Keratinocyte (primary cell): ENCODE measurements at regions not wholly inside any gene's neighbourhood (a gene's known extent, or its start where the extent isn't known, plus 50 kb on each side); places are given as distances from the start of the nearest gene placed in this dataset.

Experiments used
- DNase-seq: peaks from one replicate; pipeline ENCODE4 v3.0.0-alpha.2; 2011; ENCODE audit warnings: low read depth, missing footprints, low spot score
- FAIRE-seq: peaks from 2 replicates; lab custom pipeline; 2011; peaks lifted over from hg19 to GRCh38; lab: Jason Lieb, UNC
- H2AFZ ChIP-seq: 2 replicates; pipeline ENCODE4 v1.6.0; 2012; ENCODE audit warnings: low read length, control low read depth, inconsistent platforms; ENCODE audit not compliant: control insufficient read depth
- H3K27ac ChIP-seq: 2 replicates; pipeline ENCODE4 v1.5.1; 2011; ENCODE audit warnings: low read length; ENCODE audit not compliant: control insufficient read depth, insufficient read depth
- H3K27me3 ChIP-seq: 3 replicates; pipeline ENCODE4 v1.6.0; 2011; ENCODE audit warnings: low read length; ENCODE audit not compliant: control insufficient read depth, insufficient read depth; ENCODE audit errors: extremely low read depth
- H3K36me3 ChIP-seq, 2 experiments: 2 replicates in 1 of 2; 3 replicates in 1 of 2; pipeline ENCODE4 v1.5.1; 2011; ENCODE audit warnings: low read length in 2 of 2, mild to moderate bottlenecking in 1 of 2; ENCODE audit not compliant: control insufficient read depth in 2 of 2, insufficient read depth in 2 of 2; ENCODE audit errors: extremely low read depth in 1 of 2
- H3K4me1 ChIP-seq: 3 replicates; pipeline ENCODE4 v1.5.1; 2011; ENCODE audit warnings: low read length; ENCODE audit not compliant: control insufficient read depth, insufficient read depth; ENCODE audit errors: extremely low read depth
- H3K4me2 ChIP-seq: 3 replicates; pipeline ENCODE4 v1.6.0; 2011; ENCODE audit warnings: low read depth, low read length; ENCODE audit not compliant: control insufficient read depth, insufficient read depth; ENCODE audit errors: extremely low read depth
- H3K4me3 ChIP-seq, 3 experiments: fragments of 200-600 bp in 1 of 3; sonication (generic) in 1 of 3; 2 replicates in 2 of 3; 3 replicates in 1 of 3; pipeline ENCODE4 v1.5.1; 2011 to 2016; ENCODE audit warnings: low read length in 3 of 3, mild to moderate bottlenecking in 3 of 3, control low read depth in 2 of 3, inconsistent platforms in 1 of 3, low read depth in 1 of 3, mixed read lengths in 1 of 3, mixed run types in 1 of 3, moderate library complexity in 1 of 3; ENCODE audit not compliant: control insufficient read depth in 2 of 3, insufficient read depth in 2 of 3; ENCODE audit errors: extremely low read depth in 1 of 3
- H3K79me2 ChIP-seq: 2 replicates; pipeline ENCODE4 v1.6.0; 2012; ENCODE audit warnings: low read length; ENCODE audit not compliant: control insufficient read depth, insufficient read depth
- H3K9ac ChIP-seq: 3 replicates; pipeline ENCODE4 v1.6.0; 2011; ENCODE audit warnings: low read length; ENCODE audit not compliant: control insufficient read depth, insufficient read depth; ENCODE audit errors: extremely low read depth
- H3K9me1 ChIP-seq: 3 replicates; pipeline ENCODE4 v1.6.0; 2011; ENCODE audit warnings: low read length; ENCODE audit not compliant: control insufficient read depth, insufficient read depth; ENCODE audit errors: extremely low read depth
- H3K9me3 ChIP-seq: 2 replicates; pipeline ENCODE4 v1.5.1; 2012; ENCODE audit warnings: low read depth, low read length; ENCODE audit not compliant: control insufficient read depth
- H4K20me1 ChIP-seq: 3 replicates; pipeline ENCODE4 v1.6.0; 2011; ENCODE audit warnings: low read length; ENCODE audit not compliant: control insufficient read depth, insufficient read depth; ENCODE audit errors: extremely low read depth
- CTCF ChIP-seq, 3 experiments: IDR thresholded peaks in 1 of 3; conservative IDR thresholded peaks in 1 of 3; optimal IDR thresholded peaks in 1 of 3; 2 replicates in 2 of 3; 3 replicates in 1 of 3; pipeline versions ENCODE3 to v1.5.1; 2011; ENCODE audit warnings: low read length in 3 of 3, mild to moderate bottlenecking in 3 of 3, moderate library complexity in 2 of 3, control low read depth in 1 of 3, inconsistent platforms in 1 of 3; ENCODE audit not compliant: insufficient read depth in 2 of 3; ENCODE audit errors: extremely low read depth in 1 of 3
- EZH2 ChIP-seq: IDR thresholded peaks from one replicate; pipeline ENCODE4 v1.6.1; 2012; ENCODE audit warnings: inconsistent platforms, mild to moderate bottlenecking, low read length, moderate library complexity
- dilution Hi-C: fragments of 300-500 bp; cut with MboI; formaldehyde crosslinking; loops from one replicate; pipeline ENCODE4 v1.7.0; 2020; ENCODE audit warnings: low sequenced_read_pairs; ENCODE audit not compliant: extremely low pct_ligation_motif_present

DNA sequence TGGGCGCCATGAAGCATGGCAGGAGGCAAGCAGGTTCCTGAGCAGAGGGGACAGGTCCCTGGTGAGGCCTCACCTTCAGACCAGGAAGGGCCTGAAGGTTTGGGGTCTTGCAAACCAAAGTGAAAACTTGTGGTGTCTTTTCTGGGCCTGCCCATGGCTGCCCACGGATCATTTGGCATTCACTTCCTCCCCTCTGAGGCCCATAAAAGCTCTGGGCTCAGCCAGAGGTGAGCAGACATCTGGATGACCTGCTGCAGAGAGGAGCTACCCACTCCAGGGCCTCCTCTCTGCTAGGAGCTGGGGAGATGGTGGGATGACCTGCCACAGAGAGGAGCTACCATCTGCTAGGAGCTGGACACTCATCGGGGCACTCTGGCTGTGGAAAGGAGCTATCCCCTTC lies 112.9 kb upstream of the TMEM18 start:
- H3K4me1 ChIP-seq: no peaks in the 10 kb centered on the region
- H2AFZ ChIP-seq: no peak overlapping the region
- FAIRE-seq: no peak
- no peaks in the 10 kb centered on the region for H3K79me2 ChIP-seq
- H3K9me3 ChIP-seq: peaks cover 2% of the 10 kb centered on the region
- H3K4me2 ChIP-seq: no peak overlapping the region
- H3K9ac ChIP-seq: no peak overlapping the region
- H3K36me3 ChIP-seq: no peaks in the 10 kb centered on the region
- H3K27ac ChIP-seq: no peak overlapping the region
- no peak for TF ChIP-seq CTCF (optimal IDR thresholded peaks at IDR 0.05 in 1 of 3, IDR thresholded peaks at IDR 0.05 in 1 of 3, conservative IDR thresholded peaks at IDR 0.05 in 1 of 3; ENCODE audit: extremely low read depth in 1 of 3, insufficient read depth in 2 of 3, low read length in 3 of 3)
- TF ChIP-seq EZH2: no peak
- dilution Hi-C loops: no loop called here
- no peaks in the 10 kb centered on the region for H3K27me3 ChIP-seq
- H3K4me3 ChIP-seq: no peak overlapping the region
- H4K20me1 ChIP-seq: no peaks in the 10 kb centered on the region
- DNase-seq: no peak
- no peaks in the 10 kb centered on the region for H3K9me1 ChIP-seq

- Histone ChIP-seq H3K4me1 (no peaks in the 10 kb centered on the region), H3K4me2 (no peak overlapping the region), H3K27me3 (no peaks in the 10 kb centered on the region), H4K20me1 (no peaks in the 10 kb centered on the region), H2AFZ (no peak overlapping the region), H3K36me3 (no peaks in the 10 kb centered on the region), H3K27ac (no peak overlapping the region), H3K9me3 (peaks cover 2% of the 10 kb centered on the region), H3K9ac (no peak overlapping the region), H3K79me2 (no peaks in the 10 kb centered on the region), H3K9me1 (no peaks in the 10 kb centered on the region), H3K4me3 (no peak overlapping the region)
- TF ChIP-seq CTCF (optimal IDR thresholded peaks at IDR 0.05 in 1 of 3, IDR thresholded peaks at IDR 0.05 in 1 of 3, conservative IDR thresholded peaks at IDR 0.05 in 1 of 3; ENCODE audit: extremely low read depth in 1 of 3, insufficient read depth in 2 of 3, low read length in 3 of 3) (no peak), EZH2 (no peak)
- FAIRE-seq: no peak
- dilution Hi-C loops: no loop called here
- no peak for DNase-seq
Observed at GRCh38 chr2:789529-789928, 112.3 kb upstream of the TMEM18 start.
